ENCODE measurements at regions not wholly inside any gene's neighbourhood (a gene's known extent, or its start where the extent isn't known, plus 50 kb on each side); places are given as distances from the start of the nearest gene placed in this dataset.

- DNase-seq (ENCODE audit: low read depth) = no peak
Measured at GRCh38 chr5:5588887-5589826, 166.7 kb downstream of the ICE1 start.

DNA sequence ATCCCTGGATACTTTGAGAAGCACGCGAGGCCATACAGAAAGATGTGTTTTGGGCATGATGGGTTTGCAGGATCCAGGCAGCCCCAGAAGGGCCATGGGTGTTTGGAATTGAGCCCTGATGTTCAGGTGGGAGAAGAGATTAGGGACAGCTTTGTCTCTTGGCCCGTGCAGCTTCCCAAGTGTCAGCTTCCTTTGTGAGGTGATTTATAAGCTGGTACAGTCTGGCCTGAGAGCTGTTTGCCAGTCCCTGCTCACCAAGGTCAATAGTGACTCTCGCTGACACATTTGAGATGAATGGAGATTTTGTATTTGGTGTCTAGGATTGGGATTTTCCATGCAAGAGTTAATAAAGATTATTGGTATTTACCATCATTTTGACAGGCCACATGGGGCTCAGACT, 165.9 kb downstream of the ICE1 start:
- no peak for DNase-seq (ENCODE audit: low read depth)

DNA sequence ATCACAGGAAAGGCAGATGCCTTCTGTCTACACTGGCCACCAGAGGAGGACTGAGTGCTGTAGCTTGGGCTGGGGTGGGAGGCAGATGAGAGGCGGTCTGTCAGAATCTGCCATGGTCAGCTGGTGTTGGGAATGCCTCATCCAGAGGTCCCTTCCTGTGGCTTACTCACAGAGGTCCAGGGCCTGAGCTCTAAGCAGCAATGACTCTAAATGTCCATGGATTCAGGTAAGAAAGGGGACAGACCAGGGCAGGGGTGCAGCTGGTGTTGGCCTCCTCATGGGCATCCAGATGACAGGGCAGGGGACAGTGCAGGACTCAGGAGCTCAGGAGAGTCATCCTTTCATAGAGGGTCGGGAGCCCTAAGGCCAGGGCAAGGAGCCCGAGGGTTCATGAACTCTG, 165.0 kb downstream of the ICE1 start:
- no peak for DNase-seq (ENCODE audit: low read depth)

DNA sequence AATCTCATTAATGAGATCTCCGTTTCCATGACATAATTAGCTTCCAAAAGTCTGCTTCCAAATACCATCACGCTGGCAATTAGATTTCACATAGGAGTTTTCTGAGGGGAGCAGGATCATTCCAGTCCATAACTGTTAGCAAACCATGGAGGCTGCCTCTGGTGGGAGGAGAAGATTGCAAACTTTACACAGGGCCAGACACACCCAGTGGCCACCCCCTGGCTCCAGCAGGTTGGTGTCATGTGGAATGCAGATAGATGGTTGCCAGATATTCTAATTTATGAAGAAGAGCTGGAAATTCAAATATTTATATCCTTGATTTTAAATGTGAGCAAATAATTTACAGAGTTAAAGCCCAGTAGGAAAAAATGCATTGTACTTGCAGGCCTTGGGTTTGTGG, 164.2 kb downstream of the ICE1 start:
- no peak for DNase-seq (ENCODE audit: low read depth)

- DNase-seq (ENCODE audit: low read depth) = no peak
Measured at GRCh38 chr5:5585751-5586341, 163.4 kb downstream of the ICE1 start.

- no peak for DNase-seq (ENCODE audit: low read depth)
Measured at GRCh38 chr5:5584751-5585150, 162.3 kb downstream of the ICE1 start.

GRCh38 chr5:5584236-5584745, 161.8 kb downstream of the ICE1 start:
- no peak for DNase-seq (ENCODE audit: low read depth)

DNA sequence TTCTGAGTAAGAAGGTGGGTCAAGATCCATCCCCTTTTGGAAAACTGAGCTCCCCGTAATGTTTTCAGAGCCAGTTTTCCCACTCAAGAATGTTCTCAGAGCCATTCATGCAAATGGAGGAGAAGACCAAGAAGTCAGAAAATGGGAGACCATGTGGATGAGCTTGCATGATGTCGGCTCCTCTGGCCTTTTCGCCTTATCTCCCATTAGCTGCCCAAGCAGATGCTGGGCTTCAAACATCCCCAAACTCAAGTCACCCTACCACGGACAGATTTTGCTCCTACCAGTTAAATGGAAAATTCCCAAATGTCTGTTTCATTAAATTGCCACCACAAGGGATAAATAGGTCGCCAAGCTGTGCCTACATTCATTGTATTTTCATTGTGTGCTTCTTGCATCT, 161.4 kb downstream of the ICE1 start:
- no peak for DNase-seq (ENCODE audit: low read depth)

DNA sequence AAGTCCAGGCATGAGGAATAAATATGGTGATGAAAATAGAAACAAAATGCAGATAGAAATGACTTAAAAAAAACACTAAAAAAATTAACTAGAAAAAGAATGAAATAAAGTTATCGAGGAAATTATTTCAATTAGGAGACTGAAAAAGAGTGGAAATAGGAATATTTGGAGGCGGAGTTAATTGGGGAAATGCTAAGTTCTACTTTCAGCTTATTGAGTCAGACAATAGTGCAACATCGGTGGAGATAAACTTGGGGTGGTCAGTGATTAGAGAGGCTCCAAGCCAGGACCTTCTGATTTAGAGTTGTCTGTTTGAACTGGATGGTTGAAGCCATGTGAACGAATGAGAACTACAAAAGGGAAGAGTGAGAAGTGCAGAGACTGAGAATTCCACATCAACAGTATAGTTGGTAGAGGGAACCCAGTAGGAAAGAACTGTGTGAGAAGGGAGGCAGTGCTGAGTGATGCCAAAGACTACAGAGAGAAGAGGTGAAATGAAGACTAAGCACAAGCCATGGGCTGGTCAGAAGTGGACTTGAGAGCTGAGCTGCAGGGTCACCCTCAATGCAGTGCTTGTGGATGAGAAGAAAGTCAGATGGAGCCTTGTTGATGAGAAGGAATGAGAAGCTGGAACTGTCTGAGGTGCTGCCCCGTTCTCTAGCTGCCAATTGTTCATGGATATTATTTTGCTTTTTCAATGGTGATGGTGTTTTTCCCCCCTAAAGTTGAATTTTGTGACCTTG, 160.7 kb downstream of the ICE1 start:
- no peak for DNase-seq (ENCODE audit: low read depth)

GRCh38 chr5:5581080-5581479, 158.6 kb downstream of the ICE1 start:
- no peak for DNase-seq (ENCODE audit: low read depth)

- DNase-seq (ENCODE audit: low read depth) = no peak
Measured at GRCh38 chr5:5576744-5577143, 154.3 kb downstream of the ICE1 start.

DNA sequence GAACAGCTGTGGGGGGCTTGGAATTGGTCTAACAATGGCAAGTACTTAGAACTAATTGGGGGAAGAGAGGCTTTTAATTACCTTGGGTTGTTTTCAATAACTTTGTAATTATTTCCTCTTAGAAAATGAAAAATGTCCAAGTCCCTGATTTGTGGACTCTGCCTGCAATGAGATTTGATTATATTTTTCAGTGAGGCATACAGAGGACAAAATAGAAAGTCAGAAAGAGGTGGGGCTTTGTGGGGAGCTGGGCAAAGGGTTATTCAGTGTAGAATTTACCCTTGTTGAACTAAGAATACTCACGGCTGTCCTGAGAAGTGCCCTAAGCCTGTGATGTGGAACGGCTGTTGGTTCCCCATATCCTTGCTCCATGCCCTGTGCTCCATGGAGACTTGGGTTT, 153.0 kb downstream of the ICE1 start:
- no peak for DNase-seq (ENCODE audit: low read depth)

GRCh38 chr5:5573798-5574380, 151.4 kb downstream of the ICE1 start:
- DNase-seq (ENCODE audit: low read depth) = no peak

DNA sequence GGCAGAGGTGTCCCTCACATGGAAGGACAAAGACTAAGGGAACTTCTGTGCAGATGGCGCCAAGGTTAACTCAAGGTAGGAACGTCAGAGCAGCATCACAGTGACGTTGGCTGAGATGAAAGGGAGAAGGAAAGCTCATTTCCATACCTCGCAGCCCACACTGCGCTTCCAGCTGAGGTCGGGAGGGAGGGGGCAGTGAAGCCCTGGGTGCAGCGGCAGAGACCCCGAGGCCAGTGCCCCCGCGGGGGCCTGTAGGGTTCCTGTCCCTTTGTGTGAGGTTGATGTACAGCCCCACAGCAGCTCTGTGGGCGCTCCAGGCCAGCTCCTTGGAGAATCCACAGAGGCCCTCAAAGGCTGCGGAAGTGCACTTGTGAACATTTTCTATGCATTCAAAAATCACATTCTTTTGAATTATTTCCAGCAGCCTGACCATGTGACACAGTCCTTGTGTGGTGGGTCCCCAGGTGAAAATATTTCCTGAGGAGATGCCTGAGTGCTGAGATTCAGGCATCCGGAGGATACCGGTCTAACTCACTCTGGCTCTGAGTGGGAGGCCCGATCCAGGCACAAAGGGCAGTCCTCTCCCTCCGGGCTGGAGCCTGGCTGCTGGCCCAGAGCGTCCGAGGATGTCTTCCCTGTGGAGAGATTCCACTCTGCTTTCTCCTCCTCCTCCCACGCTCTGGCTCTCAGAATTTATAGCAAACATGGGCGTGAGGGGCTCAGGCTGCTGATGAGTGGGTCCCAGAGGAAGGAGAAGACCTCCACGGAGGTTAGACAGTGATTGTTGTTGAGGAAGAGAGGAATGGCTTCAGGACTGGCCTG, 150.7 kb downstream of the ICE1 start:
- DNase-seq (ENCODE audit: low read depth) = no peak

GRCh38 chr5:5572010-5572865, 149.8 kb downstream of the ICE1 start:
- no peak for DNase-seq (ENCODE audit: low read depth)

- no peak for DNase-seq (ENCODE audit: low read depth)
Measured at GRCh38 chr5:5570646-5571045, 148.2 kb downstream of the ICE1 start.

DNA sequence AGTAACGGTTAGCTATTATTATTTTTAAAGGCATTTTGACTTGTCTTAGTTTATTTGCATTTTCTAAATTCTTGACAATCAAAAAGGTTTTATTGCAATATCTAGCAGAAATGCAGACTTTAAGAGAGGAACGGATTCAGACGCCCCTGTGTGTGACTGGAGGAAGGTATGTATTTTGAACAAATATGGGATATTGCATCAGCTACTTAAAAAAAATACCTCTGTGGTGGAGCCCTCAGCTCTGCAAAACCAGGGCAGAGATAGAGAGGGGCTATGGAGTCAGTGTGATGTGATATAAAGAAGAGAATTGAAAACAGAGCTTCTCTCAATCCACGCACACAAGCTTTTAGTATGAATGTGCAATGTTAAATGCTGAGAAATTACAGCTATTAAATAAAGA, 142.4 kb downstream of the ICE1 start:
- no peak for DNase-seq (ENCODE audit: low read depth)

GRCh38 chr5:5560016-5560415, 137.5 kb downstream of the ICE1 start:
- no peak for DNase-seq (ENCODE audit: low read depth)

GRCh38 chr5:5558638-5559527, 136.4 kb downstream of the ICE1 start:
- no peak for DNase-seq (ENCODE audit: low read depth)

Measured in fibroblast of gingiva (primary cell).